ENCODE measurements at regions not wholly inside any gene's neighbourhood (a gene's known extent, or its start where the extent isn't known, plus 50 kb on each side); places are given as distances from the start of the nearest gene placed in this dataset.
"Not testable (repeated sequence)": the region's sequence is repeated elsewhere in the genome, so short reads cannot be mapped to it uniquely, and the experiment has no call there.

GRCh38 chr11:80699406-80700177 is 1258.8 kb upstream of the TENM4 start:
- DNase-seq (ENCODE audit: low read depth), result not testable (repeated sequence)

- no peak for DNase-seq (ENCODE audit: low read depth)
Observed at GRCh38 chr11:80698637-80699036, 1257.8 kb upstream of the TENM4 start.

GRCh38 chr11:80694385-80694784 is 1253.6 kb upstream of the TENM4 start:
- no peak for DNase-seq (ENCODE audit: low read depth)

- DNase-seq (ENCODE audit: low read depth), result no peak
Observed at GRCh38 chr11:80687941-80688340, 1247.1 kb upstream of the TENM4 start.

- no peak for DNase-seq (ENCODE audit: low read depth)
Observed at GRCh38 chr11:80686889-80687288, 1246.1 kb upstream of the TENM4 start.

GRCh38 chr11:80673566-80673965 is 1232.7 kb upstream of the TENM4 start:
- no peak for DNase-seq (ENCODE audit: low read depth)

DNA sequence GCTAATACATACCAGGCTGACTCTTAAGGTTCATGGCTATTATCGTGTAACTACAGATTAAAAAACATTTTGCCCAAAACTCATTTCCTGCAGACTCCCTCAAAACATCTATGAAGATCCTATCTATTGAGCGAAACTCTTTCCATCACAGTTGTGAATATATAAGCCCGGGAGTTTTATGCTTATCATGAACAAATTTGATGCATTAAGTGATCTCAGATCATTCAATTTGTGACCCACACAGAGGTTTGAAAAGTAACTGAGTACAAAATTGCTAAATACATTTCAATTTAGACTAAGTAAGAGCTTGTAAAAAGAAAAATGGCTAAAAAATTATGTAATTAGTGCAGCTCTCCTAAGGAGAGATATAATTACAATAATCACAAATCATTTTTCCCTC is 1228.8 kb upstream of the TENM4 start:
- DNase-seq (ENCODE audit: low read depth), result no peak

DNA sequence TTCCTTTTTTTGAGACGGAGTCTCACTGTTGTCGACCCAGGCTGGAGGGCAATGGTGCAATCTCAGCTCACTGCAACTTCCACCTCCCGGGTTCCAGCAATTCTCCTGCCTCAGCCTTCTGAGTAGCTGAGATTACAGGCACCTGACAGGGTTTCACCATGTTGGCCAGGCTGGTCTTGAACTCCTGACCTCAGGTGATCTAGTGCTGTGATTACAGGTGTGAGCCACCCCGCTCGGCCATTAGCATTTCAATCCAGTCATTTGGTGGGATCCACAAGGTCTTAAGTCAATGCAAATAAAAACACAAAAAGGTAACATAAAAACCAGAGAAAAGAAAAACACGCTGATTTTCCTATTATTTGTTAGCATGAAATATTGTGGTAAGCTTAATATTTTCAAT is 1227.2 kb upstream of the TENM4 start:
- DNase-seq (ENCODE audit: low read depth), result no peak

- no peak for DNase-seq (ENCODE audit: low read depth)
Observed at GRCh38 chr11:80655834-80656233, 1215.0 kb upstream of the TENM4 start.

DNA sequence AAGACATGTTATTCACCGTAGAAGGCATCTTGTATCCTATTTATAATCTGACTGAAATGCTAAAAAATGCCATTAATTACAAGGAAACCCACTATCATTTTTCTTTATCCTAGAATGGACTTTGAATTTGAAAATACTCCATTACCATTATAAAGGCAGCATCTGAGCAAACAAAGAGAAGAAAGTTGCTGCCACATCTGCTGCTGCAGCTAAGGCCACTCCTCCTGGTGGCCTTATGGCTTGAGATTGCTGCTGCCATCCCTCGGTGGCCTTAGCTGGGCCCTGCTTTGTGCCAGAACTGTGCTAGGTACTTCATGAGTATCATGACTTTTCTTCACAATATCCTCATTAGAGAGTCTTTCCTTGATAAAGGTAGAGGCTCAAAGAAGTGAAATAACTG is 1210.1 kb upstream of the TENM4 start:
- DNase-seq (ENCODE audit: low read depth), result no peak

DNA sequence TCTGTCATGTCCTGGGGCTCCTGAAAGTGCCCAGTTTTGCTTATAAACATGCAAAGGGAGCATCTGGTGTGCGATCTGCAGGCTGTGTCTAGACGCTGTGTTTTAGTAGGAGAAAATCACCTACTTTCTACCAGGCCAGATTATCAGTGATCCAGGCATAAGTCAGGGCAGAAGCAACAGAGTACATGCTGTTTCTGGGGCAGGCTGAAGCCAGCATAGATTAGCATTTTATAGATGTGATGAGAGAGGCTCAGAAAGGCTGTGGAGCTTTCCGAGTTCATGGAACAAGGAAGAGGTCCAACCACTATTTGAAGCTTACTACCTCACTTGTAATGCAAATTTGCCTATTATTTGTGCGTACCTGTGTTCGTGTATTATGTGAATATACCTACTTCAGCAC is 1208.4 kb upstream of the TENM4 start:
- no peak for DNase-seq (ENCODE audit: low read depth)

- no peak for DNase-seq (ENCODE audit: low read depth)
Observed at GRCh38 chr11:80638296-80638695, 1197.5 kb upstream of the TENM4 start.

DNA sequence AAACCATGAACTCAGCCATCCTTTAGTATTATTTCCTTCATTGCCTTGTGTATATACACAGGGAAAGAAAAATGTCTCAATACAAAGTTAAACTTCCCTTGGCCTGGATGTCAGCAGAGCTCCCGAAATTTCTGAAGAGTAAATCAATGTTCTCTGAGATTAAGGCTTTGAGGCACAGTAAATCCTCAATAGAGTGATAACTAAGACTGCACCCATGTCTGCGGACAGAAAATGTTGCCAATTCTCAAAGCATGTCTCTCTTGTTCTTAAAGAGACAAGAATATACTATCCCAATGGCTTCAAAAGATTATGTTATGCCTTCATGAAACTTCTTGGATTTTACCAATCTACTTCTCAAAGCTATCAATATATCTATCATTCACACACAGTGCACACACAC is 1196.7 kb upstream of the TENM4 start:
- no peak for DNase-seq (ENCODE audit: low read depth)

- no peak for DNase-seq (ENCODE audit: low read depth)
Observed at GRCh38 chr11:80636999-80637398, 1196.2 kb upstream of the TENM4 start.

DNA sequence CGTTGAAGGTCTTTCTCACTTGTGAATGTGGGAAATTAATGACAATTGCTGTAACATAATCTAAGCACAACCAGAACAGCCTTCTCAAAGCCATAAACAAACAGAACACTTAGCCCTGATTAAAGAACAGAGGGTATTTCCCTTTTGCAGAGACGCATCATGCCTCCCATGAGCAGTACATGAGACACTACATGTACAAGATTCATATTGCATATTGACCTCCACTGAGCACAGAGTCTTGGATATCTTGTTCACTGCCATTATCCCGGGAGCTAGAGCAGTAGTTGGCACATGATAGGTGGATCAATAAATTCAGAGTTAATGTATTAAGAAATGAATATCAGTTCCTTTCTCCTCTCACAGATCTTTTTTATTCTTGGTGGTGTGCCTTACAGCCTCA is 1194.3 kb upstream of the TENM4 start:
- DNase-seq (ENCODE audit: low read depth), result no peak

DNA sequence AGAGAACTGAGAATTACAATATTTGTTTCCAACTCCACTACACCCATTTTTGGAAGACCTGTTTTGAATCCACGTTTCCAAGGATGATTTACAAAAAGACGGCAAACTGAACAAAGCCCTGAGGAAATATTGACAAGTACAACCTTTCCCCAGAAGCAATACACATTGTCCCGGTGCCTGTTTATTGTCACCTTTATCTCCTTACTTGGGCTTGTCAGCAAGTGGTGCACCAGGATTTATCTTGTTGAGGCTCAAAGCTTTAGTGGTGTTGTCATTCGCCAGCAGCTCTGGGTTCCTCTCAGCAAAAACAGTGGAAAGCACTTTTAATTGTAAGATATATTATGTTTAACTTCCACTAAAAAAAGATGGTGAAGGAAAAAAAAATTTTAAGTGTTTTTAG is 1191.9 kb upstream of the TENM4 start:
- DNase-seq (ENCODE audit: low read depth), result no peak

DNA sequence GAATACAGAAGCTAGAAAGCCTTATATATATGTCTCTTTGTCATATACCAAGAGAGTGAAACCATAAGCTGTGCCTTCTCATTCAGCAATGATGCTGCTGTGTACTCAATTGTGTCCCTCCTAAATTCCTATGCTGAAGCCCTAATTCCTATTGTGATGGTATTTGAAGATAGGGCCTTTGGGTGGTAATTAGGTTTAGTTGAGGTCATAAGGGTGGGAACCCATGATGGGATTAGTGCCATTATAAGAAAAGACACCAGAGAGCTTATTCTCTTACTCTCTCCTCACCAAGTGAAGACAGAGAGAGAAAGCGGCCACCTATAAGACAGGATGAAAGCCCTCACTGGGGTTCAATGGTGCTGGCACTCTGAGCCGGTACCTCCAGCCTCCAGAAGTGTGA is 1191.3 kb upstream of the TENM4 start:
- DNase-seq (ENCODE audit: low read depth), result no peak

DNA sequence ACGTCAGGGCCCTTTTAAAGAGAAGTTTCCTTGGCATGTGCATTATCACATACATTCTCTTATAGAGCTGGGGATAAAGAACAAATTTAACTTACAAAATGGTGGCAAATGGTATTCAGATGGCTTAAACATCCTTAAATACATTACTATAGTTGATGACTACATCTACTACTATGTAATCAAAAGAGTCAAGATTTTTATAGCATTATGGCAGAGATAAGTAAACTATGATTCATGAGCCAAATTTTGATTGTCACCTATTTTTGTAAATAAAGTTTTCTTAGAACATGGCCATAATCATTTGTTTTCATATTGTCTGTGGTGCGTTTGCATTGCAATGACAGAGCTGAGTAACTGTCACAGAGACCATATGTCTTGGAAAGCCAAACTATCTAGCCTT is 1188.6 kb upstream of the TENM4 start:
- no peak for DNase-seq (ENCODE audit: low read depth)

- DNase-seq (ENCODE audit: low read depth), result no peak
Observed at GRCh38 chr11:80627364-80627763, 1186.5 kb upstream of the TENM4 start.

DNA sequence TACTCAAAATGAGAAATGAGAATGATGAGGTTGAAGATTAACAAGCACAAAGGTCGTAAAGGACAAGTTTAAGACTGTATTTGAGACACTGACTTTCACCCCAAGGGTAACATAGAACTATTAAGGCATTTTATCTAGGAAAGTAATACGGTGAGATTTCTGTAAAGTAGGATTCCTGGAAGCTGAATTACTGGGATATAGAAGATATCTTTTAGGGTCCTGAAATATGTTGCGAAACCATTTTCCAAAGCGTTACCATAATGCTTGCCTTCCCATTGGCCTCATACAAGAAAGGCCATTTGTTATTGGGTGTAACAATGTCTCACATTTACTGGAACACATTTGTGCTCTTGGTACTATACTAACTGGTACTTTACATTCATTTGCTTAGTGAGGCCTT is 1185.9 kb upstream of the TENM4 start:
- DNase-seq (ENCODE audit: low read depth), result no peak

DNA sequence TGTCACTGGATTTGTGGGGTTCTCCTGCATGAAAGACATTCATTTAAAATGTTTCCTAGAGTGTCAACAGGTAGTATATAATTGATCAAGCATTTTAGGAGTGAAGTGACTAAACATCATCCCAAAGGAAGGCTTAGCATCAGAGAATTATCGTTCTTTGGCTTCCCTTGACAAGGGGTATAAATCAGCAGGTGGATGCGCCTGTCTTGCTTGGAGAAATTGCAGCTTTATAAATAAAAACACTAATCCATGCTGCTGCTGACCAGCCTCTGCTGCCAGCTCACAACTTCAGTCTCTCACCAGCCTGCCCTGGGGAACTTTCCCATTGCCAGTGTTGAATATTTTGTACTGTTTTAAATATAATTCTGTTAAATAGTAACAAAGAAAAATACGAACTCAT is 1184.7 kb upstream of the TENM4 start:
- DNase-seq (ENCODE audit: low read depth), result no peak

DNA sequence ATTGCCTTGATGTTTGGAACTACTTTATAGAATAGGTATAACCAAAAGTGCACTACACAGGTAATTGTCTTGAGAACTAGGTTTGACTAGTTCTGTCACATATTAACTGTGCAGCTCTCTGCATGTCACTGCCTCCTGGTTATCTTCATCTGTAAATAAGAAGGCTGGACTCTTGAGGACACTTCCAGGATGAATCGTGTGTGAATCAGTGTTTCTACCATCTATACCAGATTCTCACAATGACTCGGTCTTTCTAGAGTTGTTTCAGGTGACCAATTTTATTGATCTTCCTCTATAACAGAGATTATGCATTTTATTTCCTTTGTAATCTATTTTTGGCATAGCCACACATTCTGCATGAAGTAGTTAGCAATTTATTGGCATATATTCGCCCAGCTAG is 1181.0 kb upstream of the TENM4 start:
- no peak for DNase-seq (ENCODE audit: low read depth)

DNA sequence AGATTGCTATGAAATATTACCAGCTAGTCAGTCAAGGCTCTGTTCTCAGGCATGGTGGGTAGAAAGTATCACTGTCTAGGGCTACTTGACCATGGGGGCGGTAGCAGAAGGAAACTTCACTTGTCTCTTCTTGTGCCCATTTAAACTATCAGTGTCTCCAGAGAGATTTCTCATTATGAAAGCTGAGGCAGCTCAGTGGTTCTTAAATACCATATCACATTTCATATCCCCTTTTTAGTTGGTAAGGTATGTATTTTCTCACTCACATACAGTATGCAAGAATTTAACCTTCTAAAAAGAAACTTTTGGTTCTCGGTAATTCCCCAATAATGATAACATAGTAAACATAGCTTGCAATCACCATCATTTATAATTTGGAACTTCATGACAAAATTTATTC is 1180.0 kb upstream of the TENM4 start:
- no peak for DNase-seq (ENCODE audit: low read depth)

GRCh38 chr11:80617156-80617555 is 1176.3 kb upstream of the TENM4 start:
- no peak for DNase-seq (ENCODE audit: low read depth)
